GM23248 (cell line): ENCODE measurements at regions not wholly inside any gene's neighbourhood (a gene's known extent, or its start where the extent isn't known, plus 50 kb on each side); places are given as distances from the start of the nearest gene placed in this dataset.

ENCODE experiments used
- DNase-seq: peaks from one replicate; pipeline ENCODE4 v3.0.0-alpha.2; 2015
- H2AFZ ChIP-seq: fragments of 200-600 bp; sonication (generic); 2 replicates; pipeline ENCODE4 v1.6.1; 2016; ENCODE audit warnings: antibody characterized with exemption
- H3F3A ChIP-seq: fragments of 200-600 bp; sonication (generic); 2 replicates; pipeline ENCODE4 v1.6.1; 2016; ENCODE audit warnings: mild to moderate bottlenecking, antibody characterized with exemption, mixed run types; ENCODE audit not compliant: insufficient read depth
- H3K27ac ChIP-seq: fragments of 200-600 bp; sonication (generic); 2 replicates; pipeline ENCODE4 v1.5.1; 2016; ENCODE audit warnings: mild to moderate bottlenecking
- H3K27me3 ChIP-seq: fragments of 200-600 bp; sonication (generic); replicated peaks from 2 replicates; pipeline ENCODE4 v1.6.1; 2016; ENCODE audit warnings: mild to moderate bottlenecking; ENCODE audit not compliant: insufficient read depth
- H3K36me3 ChIP-seq: fragments of 200-600 bp; sonication (generic); 2 replicates; pipeline ENCODE4 v1.6.1; 2016; ENCODE audit warnings: low read depth, mild to moderate bottlenecking
- H3K4me1 ChIP-seq: fragments of 200-600 bp; sonication (generic); 2 replicates; pipeline ENCODE4 v1.6.1; 2016; ENCODE audit warnings: mild to moderate bottlenecking; ENCODE audit not compliant: insufficient read depth
- H3K4me2 ChIP-seq: fragments of 200-600 bp; sonication (generic); one replicate; pipeline ENCODE4 v1.6.1; 2016; ENCODE audit warnings: mild to moderate bottlenecking; ENCODE audit not compliant: unreplicated experiment
- H3K4me3 ChIP-seq: fragments of 200-600 bp; sonication (generic); 2 replicates; pipeline ENCODE4 v1.5.1; 2016; ENCODE audit warnings: mild to moderate bottlenecking
- H3K79me2 ChIP-seq: fragments of 200-600 bp; sonication (generic); 2 replicates; pipeline ENCODE4 v1.6.1; 2016; ENCODE audit warnings: mild to moderate bottlenecking; ENCODE audit not compliant: insufficient read depth
- H3K9ac ChIP-seq: fragments of 200-600 bp; sonication (generic); 2 replicates; pipeline ENCODE4 v1.6.1; 2016; ENCODE audit warnings: mild to moderate bottlenecking
- H3K9me2 ChIP-seq: fragments of 200-600 bp; sonication (generic); 2 replicates; pipeline ENCODE4 v1.6.1; 2016; ENCODE audit warnings: mixed run types, mild to moderate bottlenecking, moderate library complexity; ENCODE audit not compliant: insufficient read depth
- H3K9me3 ChIP-seq: fragments of 200-600 bp; sonication (generic); one replicate; pipeline ENCODE4 v1.6.1; 2017; ENCODE audit warnings: low read depth
- H4K20me1 ChIP-seq: fragments of 200-600 bp; sonication (generic); 2 replicates; pipeline ENCODE4 v1.6.0; 2016; ENCODE audit not compliant: insufficient read depth
- EZH2 ChIP-seq: fragments of 200-600 bp; sonication (generic); IDR thresholded peaks from 2 replicates; pipeline ENCODE4 v1.6.1; 2018; ENCODE audit warnings: antibody characterized with exemption, mild to moderate bottlenecking; ENCODE audit not compliant: insufficient read depth, poor library complexity, severe bottlenecking
- EZH2phosphoT487 ChIP-seq: fragments of 200-600 bp; sonication (generic); IDR thresholded peaks from 2 replicates; pipeline ENCODE4 v1.6.1; 2018; ENCODE audit warnings: antibody characterized with exemption, moderate library complexity, mild to moderate bottlenecking, low read depth; ENCODE audit not compliant: insufficient read depth
- WGBS, 2 experiments: methylation state at CpG; one replicate each; pipeline ENCODE4 v1.1.6; 2015 to 2017; ENCODE audit warnings: low lambda C conversion rate in 2 of 2, low coverage in 1 of 2; ENCODE audit errors: missing lambda C conversion rate in 2 of 2; 5-methylcytosine and 5-hydroxymethylcytosine counted together
- in situ Hi-C: fragments of 300-500 bp; cut with MboI; formaldehyde crosslinking; loops from 2 replicates; pipeline ENCODE4 v1.15.0; 2020

- WGBS, 2 experiments: 57 to 61% methylated on average over 7 of the region's 7 CpGs
- no peak overlapping the region for H3K9ac ChIP-seq
- no peaks in the 10 kb centered on the region for H3F3A ChIP-seq
- H3K27ac ChIP-seq: no peak overlapping the region
- H3K4me2 ChIP-seq: no peak overlapping the region
- in situ Hi-C loops: no loop called here
- DNase-seq: no peak
- H3K27me3 ChIP-seq: no peaks in the 10 kb centered on the region; the same call in 1 of the 2 replicates
- no peaks in the 10 kb centered on the region for H3K36me3 ChIP-seq
- no peak overlapping the region for H3K4me3 ChIP-seq
- H3K9me3 ChIP-seq: no peaks in the 10 kb centered on the region
- no peak overlapping the region for H2AFZ ChIP-seq
- H3K9me2 ChIP-seq: no peaks in the 10 kb centered on the region
- no peaks in the 10 kb centered on the region for H4K20me1 ChIP-seq
- no peak for TF ChIP-seq EZH2
- no peak for TF ChIP-seq EZH2phosphoT487
- H3K4me1 ChIP-seq: no peaks in the 10 kb centered on the region
- no peaks in the 10 kb centered on the region for H3K79me2 ChIP-seq
Measured at GRCh38 chr14:65853407-65853955, 441.0 kb downstream of the FUT8 start.

GRCh38 chr14:65854215-65854614 is 441.7 kb downstream of the FUT8 start:
- Histone ChIP-seq H3K4me3 (no peak overlapping the region), H3K36me3 (no peaks in the 10 kb centered on the region), H2AFZ (no peak overlapping the region), H3K27ac (no peak overlapping the region), H3K27me3 (no peaks in the 10 kb centered on the region; the same call in 1 of the 2 replicates), H3K9me3 (no peaks in the 10 kb centered on the region), H3K4me2 (no peak overlapping the region), H3F3A (no peaks in the 10 kb centered on the region), H4K20me1 (no peaks in the 10 kb centered on the region), H3K9me2 (no peaks in the 10 kb centered on the region), H3K79me2 (no peaks in the 10 kb centered on the region), H3K9ac (no peak overlapping the region), H3K4me1 (no peaks in the 10 kb centered on the region)
- in situ Hi-C loops: no loop called here
- TF ChIP-seq EZH2: no peak
- no peak for DNase-seq
- 11 to 16% methylated on average over 6 of the region's 6 CpGs for WGBS, 2 experiments

DNA sequence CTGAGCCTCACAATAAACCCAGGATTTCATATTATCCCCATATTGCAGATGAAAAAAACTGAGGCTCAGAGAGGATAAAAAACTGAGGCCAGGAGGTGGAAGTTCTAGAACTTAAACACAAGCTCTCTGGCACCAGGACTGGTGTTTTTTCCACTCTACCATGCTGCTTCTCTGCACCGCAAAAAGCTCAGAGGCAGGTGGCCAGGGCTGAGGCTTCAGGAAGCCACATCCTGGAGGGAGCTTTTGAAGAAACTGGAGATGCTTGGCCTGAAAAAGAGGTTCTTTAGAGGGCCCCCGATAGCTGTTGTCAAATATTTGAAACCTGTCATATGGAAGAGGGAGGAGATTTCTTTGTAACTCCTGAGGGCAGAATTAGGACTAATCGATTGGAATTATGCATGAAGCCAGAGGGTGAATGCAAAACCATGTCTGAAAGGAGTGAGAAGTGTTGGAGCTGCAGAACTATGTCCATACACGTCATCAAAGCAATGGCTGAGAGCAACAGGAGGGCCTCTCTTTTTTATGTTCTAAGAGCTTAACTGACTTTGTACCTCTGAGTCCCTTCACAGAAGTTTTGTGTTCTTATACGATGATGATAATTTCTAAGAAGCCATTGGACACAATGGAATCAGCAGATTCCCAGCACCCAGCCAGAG is 448.6 kb downstream of the FUT8 start:
- in situ Hi-C loops: no loop called here
- no peak for TF ChIP-seq EZH2
- TF ChIP-seq EZH2phosphoT487: no peak

GRCh38 chr14:65864549-65864948 is 452.0 kb downstream of the FUT8 start:
- Histone ChIP-seq H3K9me2 (no peaks in the 10 kb centered on the region), H3F3A (no peaks in the 10 kb centered on the region; the same call in 1 of the 2 replicates), H3K27ac (no peak overlapping the region), H3K9me3 (no peaks in the 10 kb centered on the region), H3K4me1 (peaks cover 12% of the 10 kb centered on the region), H3K4me2 (no peak overlapping the region), H3K79me2 (no peaks in the 10 kb centered on the region), H3K36me3 (no peaks in the 10 kb centered on the region), H3K9ac (no peak overlapping the region), H3K27me3 (no peaks in the 10 kb centered on the region), H4K20me1 (no peaks in the 10 kb centered on the region), H2AFZ (no peak overlapping the region), H3K4me3 (no peak overlapping the region)
- TF ChIP-seq EZH2phosphoT487 (no peak), EZH2 (no peak)
- in situ Hi-C loops: no loop called here
- no peak for DNase-seq
- WGBS, 2 experiments: 87 to 90% methylated on average over 4 of the region's 4 CpGs

More for the DNA sequence above, 448.6 kb downstream of the FUT8 start:
- Histone ChIP-seq H3K79me2 (no peaks in the 10 kb centered on the region), H3K4me3 (no peak overlapping the region), H3K4me2 (no peak overlapping the region), H3K36me3 (no peaks in the 10 kb centered on the region), H3F3A (no peaks in the 10 kb centered on the region), H4K20me1 (no peaks in the 10 kb centered on the region), H3K9me2 (no peaks in the 10 kb centered on the region), H3K27me3 (no peaks in the 10 kb centered on the region), H3K9me3 (no peaks in the 10 kb centered on the region), H3K9ac (no peak overlapping the region), H3K4me1 (peaks cover 3% of the 10 kb centered on the region), H2AFZ (no peak overlapping the region), H3K27ac (no peak overlapping the region)
- no peak for DNase-seq
- WGBS, 2 experiments: 71 to 74% methylated on average over 5 of the region's 5 CpGs
